GM21447 (cell line): ENCODE measurements at regions not wholly inside any gene's neighbourhood (a gene's known extent, or its start where the extent isn't known, plus 50 kb on each side); places are given as distances from the start of the nearest gene placed in this dataset.
"Not testable (repeated sequence)": the region's sequence is repeated elsewhere in the genome, so short reads cannot be mapped to it uniquely, and the experiment has no call there.

ENCODE experiments used
- ATAC-seq: cut with Tn5 transposase; IDR thresholded peaks from one replicate; pipeline ENCODE4 v1.9.1; 2021; ENCODE audit not compliant: unreplicated experiment

GRCh38 chr5:159681661-159682060, 234.6 kb upstream of the ADRA1B start:
- no peak for ATAC-seq

DNA sequence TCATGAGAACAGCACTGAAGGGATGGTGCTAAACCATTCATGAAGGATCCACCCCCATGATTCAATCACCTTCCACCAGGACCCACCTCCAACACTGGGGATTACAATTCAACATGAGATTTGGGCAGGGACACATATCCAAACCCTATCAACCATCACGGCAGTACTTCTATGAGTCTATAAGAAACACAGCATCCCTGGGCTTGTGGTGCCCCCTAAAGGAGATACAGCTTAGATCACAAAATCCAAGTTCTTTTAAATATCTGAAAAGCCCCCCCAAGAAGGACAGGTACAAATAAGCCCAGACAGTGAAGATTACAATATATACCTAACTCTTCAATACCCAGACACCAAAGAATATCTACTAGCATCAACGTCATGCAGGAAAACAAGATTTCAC, 233.7 kb upstream of the ADRA1B start:
- no peak for ATAC-seq

- ATAC-seq, result not testable (repeated sequence)
Measured at GRCh38 chr5:159687892-159688291, 228.4 kb upstream of the ADRA1B start.

DNA sequence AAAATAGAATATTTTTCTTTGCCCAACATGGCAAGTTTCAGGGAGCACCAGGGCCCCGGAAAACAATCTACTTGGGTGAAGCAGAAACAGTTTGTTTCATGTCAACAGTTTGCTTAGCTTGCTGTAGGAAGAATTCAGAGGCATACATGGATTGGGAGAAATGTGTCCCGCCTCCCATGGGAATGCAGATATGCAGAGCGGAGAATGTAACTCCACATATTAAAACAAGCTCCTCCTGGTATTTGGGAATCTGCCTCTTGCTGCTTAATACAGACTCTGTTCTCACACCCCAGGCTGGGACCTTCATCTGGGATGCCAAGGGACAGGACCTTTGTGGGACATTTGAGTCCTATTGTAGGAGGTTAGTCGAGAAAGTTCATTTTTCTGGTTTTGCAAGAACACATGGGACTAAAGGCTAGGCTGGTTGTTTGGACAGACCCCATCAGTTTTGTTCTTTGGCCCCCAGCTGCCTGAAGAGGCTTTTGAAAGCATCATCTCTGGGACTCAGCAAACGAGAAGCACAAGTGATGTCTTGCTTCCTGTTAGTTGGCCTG, 220.5 kb upstream of the ADRA1B start:
- ATAC-seq, result no peak

DNA sequence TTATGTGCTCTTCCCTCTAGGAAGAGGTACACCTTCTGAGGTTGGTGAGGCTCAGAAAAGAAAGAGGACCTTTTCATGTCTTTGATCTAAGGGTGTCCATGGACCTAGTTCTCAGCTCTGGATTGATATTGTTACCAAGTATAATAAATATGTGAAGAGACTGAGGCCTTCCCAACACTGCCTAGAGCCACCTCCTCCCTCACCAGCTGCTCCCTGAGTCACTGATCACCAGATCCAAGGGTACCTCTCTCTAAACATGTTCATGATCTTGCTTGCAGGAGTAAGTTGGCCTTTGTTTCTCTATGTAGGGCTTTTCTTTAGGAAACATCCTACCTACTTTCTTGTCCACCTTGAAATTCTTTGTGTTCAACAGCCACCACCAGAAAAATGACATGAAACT, 218.8 kb upstream of the ADRA1B start:
- no peak for ATAC-seq

DNA sequence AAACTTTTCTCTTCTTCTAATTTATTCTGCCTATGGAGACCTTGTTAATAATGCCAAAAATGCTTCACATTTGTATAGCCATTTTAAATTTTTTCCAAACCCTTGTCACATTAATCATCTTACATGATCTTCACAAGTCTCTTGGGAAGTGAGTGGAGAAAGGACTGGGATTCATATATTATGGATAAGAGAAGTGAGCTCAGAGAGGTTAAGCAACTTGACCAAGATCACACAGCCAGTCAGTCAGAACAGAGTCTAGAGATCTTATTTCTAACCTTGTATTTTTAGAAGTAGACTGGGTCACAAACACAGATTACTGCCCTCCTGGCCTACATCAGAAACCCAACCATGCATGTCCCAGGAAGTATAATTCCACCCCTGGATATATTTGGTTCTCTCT, 218.0 kb upstream of the ADRA1B start:
- no peak for ATAC-seq

DNA sequence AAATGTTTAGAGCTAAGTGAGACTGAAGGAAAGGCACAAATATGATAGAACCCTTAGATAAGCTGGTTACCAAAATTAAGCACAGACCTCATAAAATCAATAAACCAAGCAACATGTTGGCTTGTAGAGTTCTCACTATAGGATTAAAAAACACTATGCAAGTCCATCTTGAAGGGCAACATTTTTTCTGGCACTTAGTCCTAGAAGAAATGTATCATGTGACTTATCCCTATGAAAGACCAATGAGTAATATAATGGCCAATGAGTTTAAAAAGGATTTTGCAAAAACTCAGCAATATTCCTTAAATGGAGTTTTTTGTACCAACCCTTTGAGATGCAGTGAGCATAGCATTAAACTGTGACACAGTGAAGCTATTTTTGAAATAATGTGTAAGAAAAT, 216.3 kb upstream of the ADRA1B start:
- ATAC-seq, result no peak

DNA sequence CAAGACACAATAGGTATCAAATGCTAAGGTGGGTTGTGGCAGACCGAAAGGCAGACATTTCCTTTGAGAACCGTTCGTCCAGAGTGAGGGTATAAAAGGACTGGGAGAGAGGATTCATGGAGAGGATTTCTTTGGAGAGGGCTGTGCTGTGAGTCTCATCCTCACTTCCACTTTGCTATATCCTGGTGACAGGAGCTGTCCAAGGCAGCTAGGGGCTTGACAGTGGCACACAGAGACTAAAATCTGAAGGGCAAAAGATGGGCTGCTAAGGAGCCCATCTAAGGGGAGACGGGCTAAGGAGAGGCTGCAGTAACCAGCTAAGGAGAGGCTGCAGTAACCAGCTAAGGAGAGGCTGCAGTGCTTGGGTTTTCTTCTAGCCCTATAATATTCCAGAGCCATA, 214.0 kb upstream of the ADRA1B start:
- ATAC-seq, result no peak

DNA sequence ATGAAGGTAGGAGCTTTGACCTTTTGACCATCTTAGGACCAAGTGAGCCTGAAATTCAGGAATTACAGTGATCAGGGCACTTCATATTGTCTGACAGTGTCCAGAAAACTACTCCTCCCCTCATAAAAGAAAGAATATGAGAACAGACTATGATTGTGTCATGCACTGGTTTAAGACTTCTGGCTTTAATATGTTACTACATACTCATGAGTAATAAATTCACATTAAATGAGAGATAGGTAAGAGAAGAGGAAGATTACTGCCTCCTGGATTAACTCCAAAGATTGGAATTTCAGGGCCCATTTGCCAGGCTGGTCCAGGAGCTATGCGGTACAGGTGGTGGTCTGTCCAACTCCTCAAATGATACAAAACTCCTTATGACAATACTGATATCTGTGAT, 213.5 kb upstream of the ADRA1B start:
- no peak for ATAC-seq

DNA sequence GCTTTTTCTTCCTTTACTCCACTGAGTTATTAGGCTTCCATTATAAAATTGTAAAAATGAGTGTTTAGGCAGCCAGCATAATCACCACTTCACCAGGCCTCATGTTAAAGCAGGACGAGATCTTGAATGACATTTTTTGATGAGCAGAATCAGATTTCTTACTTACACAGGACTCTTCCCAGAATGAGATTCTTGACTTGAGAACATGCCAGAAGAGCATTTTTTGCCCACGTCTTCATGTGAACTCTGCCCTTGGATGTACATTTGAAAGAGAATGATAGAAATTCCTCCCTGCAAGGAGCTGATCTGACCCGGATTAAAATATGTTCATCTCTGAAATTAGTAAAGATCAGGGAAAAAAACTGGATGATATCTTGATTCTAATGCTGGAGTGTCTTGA, 212.1 kb upstream of the ADRA1B start:
- no peak for ATAC-seq

GRCh38 chr5:159705948-159706347, 210.3 kb upstream of the ADRA1B start:
- no peak for ATAC-seq

DNA sequence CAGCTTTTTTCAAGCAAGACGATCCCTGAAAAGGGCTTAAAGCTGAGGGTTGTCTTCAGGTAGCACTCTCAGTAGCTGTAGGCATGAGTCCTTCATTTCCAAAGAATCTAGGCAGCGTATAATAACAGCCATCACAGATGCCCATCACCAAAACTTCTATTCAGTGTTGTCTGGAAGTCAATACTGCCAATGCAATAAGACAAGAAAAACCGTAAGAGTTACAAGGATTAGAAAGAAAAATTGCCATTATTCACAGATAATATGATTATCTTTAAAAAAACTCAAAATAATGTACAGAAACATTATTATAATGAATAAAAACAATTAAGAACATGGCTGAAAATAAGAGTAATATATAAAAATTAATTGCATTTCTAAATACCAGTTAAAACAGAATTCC, 208.2 kb upstream of the ADRA1B start:
- no peak for ATAC-seq

DNA sequence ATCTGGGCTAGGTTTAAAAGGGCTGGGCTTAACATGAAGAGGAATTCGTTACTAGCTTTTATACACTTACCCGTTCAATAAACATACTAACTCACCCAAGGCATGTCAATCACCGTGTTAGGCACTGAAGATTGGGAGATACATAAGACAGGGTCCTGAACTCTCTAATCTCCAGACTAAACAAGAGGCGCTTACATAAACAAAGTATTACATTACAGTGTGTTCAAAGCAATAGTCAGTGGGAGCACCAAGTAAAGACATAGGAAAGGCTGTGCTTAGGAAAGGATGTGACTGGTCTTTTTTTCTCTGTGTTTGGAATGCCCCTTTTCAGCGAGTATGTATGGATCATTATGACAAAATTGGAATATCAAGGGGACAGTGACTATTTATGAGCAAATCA, 203.6 kb upstream of the ADRA1B start:
- no peak for ATAC-seq

DNA sequence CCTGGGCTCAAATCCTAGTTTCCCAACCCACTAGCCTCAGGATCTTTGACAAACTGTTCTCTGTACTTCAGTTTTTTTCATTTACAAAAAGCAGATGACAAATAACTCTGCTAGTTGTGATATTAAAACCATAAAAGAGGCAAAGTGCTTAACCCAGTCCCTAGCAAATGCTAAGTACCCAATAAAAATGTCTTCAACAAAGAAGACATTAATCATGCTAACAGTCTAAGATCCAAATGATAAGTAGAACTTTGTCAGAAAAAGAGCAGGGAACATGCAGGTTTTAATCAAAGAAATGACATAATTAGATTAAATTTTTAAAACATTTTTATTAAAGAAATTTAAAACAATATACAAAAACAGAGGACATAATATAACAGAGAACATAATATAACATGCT, 203.0 kb upstream of the ADRA1B start:
- no peak for ATAC-seq

DNA sequence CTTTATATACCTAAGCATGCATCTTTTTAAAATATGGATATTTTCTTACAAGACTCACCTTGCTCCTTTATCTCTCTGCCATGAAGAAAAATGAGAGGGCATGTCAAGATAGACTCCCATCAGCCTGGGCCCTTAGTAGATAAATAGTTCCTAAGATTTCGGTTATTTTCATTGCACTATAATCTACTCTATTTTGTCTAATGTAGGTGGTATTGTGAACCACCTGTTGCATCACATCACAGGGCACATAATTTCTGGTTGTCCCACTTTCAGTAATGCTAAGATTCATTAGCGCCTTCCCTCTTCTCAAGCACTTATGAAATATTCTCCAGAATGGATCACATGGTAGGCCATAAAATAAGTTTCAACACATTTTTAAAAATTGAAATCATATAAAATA, 202.5 kb upstream of the ADRA1B start:
- ATAC-seq, result no peak

GRCh38 chr5:159725475-159725874, 190.8 kb upstream of the ADRA1B start:
- ATAC-seq, result no peak

GRCh38 chr5:159727167-159727566, 189.1 kb upstream of the ADRA1B start:
- no peak for ATAC-seq

- no peak for ATAC-seq
Measured at GRCh38 chr5:159730285-159730684, 186.0 kb upstream of the ADRA1B start.

DNA sequence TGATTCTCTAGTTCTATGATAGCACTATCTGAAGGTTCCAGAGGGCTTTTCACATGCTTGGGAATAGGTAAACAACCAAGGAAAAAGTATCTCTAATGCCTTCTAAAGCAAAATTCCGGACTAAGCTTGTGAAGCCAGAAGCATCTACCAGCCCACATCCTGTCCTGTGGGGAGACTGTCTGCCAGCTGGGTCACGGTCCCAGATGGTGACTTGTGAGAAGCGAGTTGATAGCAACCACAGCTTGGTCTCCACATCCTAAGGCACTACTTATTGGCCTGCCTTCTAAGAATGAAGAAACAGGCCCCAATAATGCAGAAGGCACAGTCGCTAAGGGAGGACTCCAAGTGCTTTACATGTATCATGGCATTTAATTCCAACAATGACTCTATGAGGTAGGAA, 184.1 kb upstream of the ADRA1B start:
- no peak for ATAC-seq

- ATAC-seq, result no peak
Measured at GRCh38 chr5:159734366-159734765, 181.9 kb upstream of the ADRA1B start.

GRCh38 chr5:159735036-159735435, 181.2 kb upstream of the ADRA1B start:
- no peak for ATAC-seq

- no peak for ATAC-seq
Measured at GRCh38 chr5:159735749-159736660, 180.3 kb upstream of the ADRA1B start.

DNA sequence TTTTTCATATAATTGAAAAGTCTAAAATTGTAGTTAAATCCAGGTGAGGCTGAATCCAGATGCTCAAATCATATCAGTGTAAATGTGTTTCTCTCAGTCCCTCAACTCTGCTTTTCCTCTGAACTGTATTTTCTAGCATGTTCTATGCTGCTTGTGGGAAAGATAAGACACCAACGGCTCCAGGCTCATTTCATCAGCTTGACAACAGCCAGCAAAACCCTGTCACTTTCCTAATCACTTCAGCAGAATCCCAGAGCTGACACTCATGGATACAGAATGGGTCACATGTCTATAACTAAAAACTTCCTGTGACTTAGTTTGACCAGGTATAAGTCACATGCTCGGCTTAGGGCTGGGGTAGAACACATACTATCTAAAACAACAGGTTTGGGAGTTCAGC, 179.4 kb upstream of the ADRA1B start:
- ATAC-seq, result no peak
